Ovary (tissue), 7 donors: ENCODE measurements at regions not wholly inside any gene's neighbourhood (a gene's known extent, or its start where the extent isn't known, plus 50 kb on each side); places are given as distances from the start of the nearest gene placed in this dataset.

Experiments
- DNase-seq, 5 donors: peaks; one replicate each; pipeline ENCODE4 v3.0.0-alpha.2; 2019 to 2020
- H3K27ac ChIP-seq, 2 donors: fragments of 200-600 bp; one replicate each; pipeline versions ENCODE4 v1.5.1 to v1.8.0; 2019 to 2022
- H3K27me3 ChIP-seq: fragments of 200-600 bp; one replicate; pipeline ENCODE4 v1.8.0; 2022
- H3K36me3 ChIP-seq: fragments of 200-600 bp; sonication (generic); one replicate; pipeline ENCODE4 v1.5.1; 2019
- H3K4me1 ChIP-seq: one replicate; pipeline ENCODE4 v1.8.1; 2013; ENCODE audit warnings: mild to moderate bottlenecking, moderate library complexity; ENCODE audit not compliant: insufficient read depth
- H3K4me3 ChIP-seq: fragments of 200-600 bp; sonication (generic); one replicate; pipeline ENCODE4 v1.5.1; 2017
- H3K9me3 ChIP-seq, 2 donors: fragments of 200-600 bp in 1 of 2; sonication (generic) in 1 of 2; one replicate each; pipeline versions ENCODE4 v1.5.1 to v1.8.1; 2013 to 2019; ENCODE audit warnings: mild to moderate bottlenecking in 1 of 2, moderate library complexity in 1 of 2
- CTCF ChIP-seq, 3 donors: fragments of 450-650 bp in 2 of 3; fragments of 200-600 bp in 1 of 3; IDR thresholded peaks; one replicate each; pipeline versions ENCODE4 v1.5.1 to v1.8.0; 2016 to 2022; ENCODE audit warnings: antibody characterized with exemption in 3 of 3, mild to moderate bottlenecking in 1 of 3
- EP300 ChIP-seq: sonication (generic); formaldehyde crosslinking; IDR thresholded peaks from one replicate; pipeline ENCODE4 v1.6.1; 2017; ENCODE audit warnings: antibody characterized with exemption
- POLR2A ChIP-seq: fragments of 450-650 bp; IDR thresholded peaks from one replicate; pipeline ENCODE4 v1.6.1; 2017; ENCODE audit warnings: antibody characterized with exemption, mild to moderate bottlenecking, moderate library complexity
- WGBS, 3 donors: extraction: QIAGEN DNeasy Blood & Tissue Kit in 1 of 3; methylation state at CpG; one replicate each; pipeline versions ENCODE4 v1.1.5 to v1.1.7; 2013 to 2017; 5-methylcytosine and 5-hydroxymethylcytosine counted together
- intact Hi-C, 4 donors: fragments of 100-400 bp; cut with DNase I; formaldehyde crosslinking; loops; one replicate each; pipeline versions ENCODE4 v1.11.0 to v1.15.1; 2022 to 2023
- donor health status: DM: no; HTN: no; CAD: no; lungs with moderate emphysema.
- donor health status: DM: no; HTN: no; CAD: no.
- donor health status: Bipolar disorder and iron deficiency.
- donor health status: DM: no; HTN: no; CAD: no.
- donor health status: DM: yes; HTN: yes; CAD: no.

- DNase-seq, result no peak
- no peak for TF ChIP-seq POLR2A
- TF ChIP-seq EP300, result no peak
- no peak for TF ChIP-seq CTCF (IDR thresholded peaks at IDR 0.05)
- H3K4me1 ChIP-seq, result no peaks in the 10 kb centered on the region
- no peaks in the 10 kb centered on the region for H3K27me3 ChIP-seq
- H3K9me3 ChIP-seq, result no peaks in the 10 kb centered on the region
- intact Hi-C loops, result no loop called here
- WGBS, 3 donors, result 73 to 78% (median 75%) methylated on average over 8 of the region's 8 CpGs
- no peak overlapping the region for H3K4me3 ChIP-seq
- no peaks in the 10 kb centered on the region for H3K36me3 ChIP-seq
- H3K27ac ChIP-seq, result no peak overlapping the region
Measured at GRCh38 chr6:47151232-47151898, 109.2 kb upstream of the ADGRF1 start.

GRCh38 chr6:47149554-47149953 is 107.4 kb upstream of the ADGRF1 start:
- 77 to 78% (median 77%) methylated on average over 2 of the region's 2 CpGs for WGBS, 3 donors
- Histone ChIP-seq H3K9me3 (no peaks in the 10 kb centered on the region), H3K4me3 (no peak overlapping the region), H3K4me1 (no peaks in the 10 kb centered on the region), H3K36me3 (no peaks in the 10 kb centered on the region), H3K27me3 (no peaks in the 10 kb centered on the region), H3K27ac (no peak overlapping the region)
- TF ChIP-seq CTCF (IDR thresholded peaks at IDR 0.05), result no peak
- no peak for TF ChIP-seq POLR2A
- no peak for TF ChIP-seq EP300
- intact Hi-C loops, result no loop called here
- DNase-seq, result no peak

DNA sequence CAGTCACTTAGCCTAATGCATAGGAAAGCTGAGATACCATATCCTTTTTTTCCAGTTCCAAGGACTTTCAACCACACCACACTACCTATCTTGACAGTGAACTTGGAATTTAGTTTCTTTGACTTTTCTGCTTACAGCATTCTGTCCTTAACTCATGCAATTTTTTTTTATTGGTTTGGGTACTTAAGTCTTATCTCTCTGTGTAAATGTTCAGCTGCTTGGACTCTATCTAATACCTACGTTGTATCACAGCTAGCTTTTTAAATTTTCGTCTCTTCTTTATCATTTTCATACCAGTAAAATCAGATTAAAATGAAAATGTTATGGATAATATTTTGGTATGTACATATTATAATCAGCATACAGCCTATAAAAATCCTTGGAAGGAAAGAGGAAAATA is 106.9 kb upstream of the ADGRF1 start:
- WGBS, 3 donors, result 54 to 78% (median 59%) methylated on average over 2 of the region's 2 CpGs
- no peaks in the 10 kb centered on the region for H3K9me3 ChIP-seq
- H3K27me3 ChIP-seq, result no peaks in the 10 kb centered on the region
- no peak for DNase-seq
- no peaks in the 10 kb centered on the region for H3K36me3 ChIP-seq
- no peak overlapping the region for H3K27ac ChIP-seq
- H3K4me1 ChIP-seq, result no peaks in the 10 kb centered on the region
- no peak overlapping the region for H3K4me3 ChIP-seq
- intact Hi-C loops, result no loop called here
- TF ChIP-seq EP300 (no peak), CTCF (IDR thresholded peaks at IDR 0.05) (no peak), POLR2A (no peak)

DNA sequence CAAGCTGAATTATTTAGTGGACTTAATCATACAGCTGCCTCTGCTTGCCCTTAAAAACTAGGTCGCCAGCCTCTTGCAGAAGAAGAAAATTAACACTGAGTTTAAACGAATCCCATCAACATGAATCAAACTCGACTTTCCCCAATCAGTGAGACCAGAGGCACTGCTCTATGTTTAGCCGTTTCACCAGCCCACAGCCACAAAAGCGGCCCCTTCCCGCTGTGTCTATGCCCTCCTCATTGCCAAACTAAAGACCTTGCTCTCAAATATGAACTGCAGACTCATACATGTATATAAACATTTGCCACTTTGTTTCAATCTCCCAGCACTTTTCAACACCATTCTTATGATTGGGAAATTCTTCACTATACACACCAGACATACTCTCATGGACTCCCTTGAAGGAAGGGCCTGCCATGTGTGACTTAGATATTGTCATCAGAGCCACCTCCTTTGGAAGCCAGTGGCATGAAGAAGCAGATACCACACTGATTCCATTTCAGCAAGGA is 105.8 kb upstream of the ADGRF1 start:
- TF ChIP-seq EP300 (no peak), POLR2A (no peak), CTCF (IDR thresholded peaks at IDR 0.05) (no peak)
- WGBS, 3 donors, result 64 to 74% (median 69%) methylated on average over 6 of the region's 6 CpGs
- no peak overlapping the region for H3K4me3 ChIP-seq
- no peaks in the 10 kb centered on the region for H3K36me3 ChIP-seq
- H3K4me1 ChIP-seq, result no peaks in the 10 kb centered on the region
- intact Hi-C loops, result no loop called here
- no peak overlapping the region for H3K27ac ChIP-seq
- no peaks in the 10 kb centered on the region for H3K9me3 ChIP-seq
- no peak for DNase-seq
- no peaks in the 10 kb centered on the region for H3K27me3 ChIP-seq
